Breast epithelium (tissue), 3 donors: ENCODE measurements at regions not wholly inside any gene's neighbourhood (a gene's known extent, or its start where the extent isn't known, plus 50 kb on each side); places are given as distances from the start of the nearest gene placed in this dataset.

ENCODE experiments used
- CTCF ChIP-seq, 3 donors: fragments of 450-650 bp; IDR thresholded peaks; one replicate each; pipeline ENCODE4 v1.5.1; 2016 to 2017; ENCODE audit warnings: antibody characterized with exemption in 3 of 3, mild to moderate bottlenecking in 3 of 3, moderate library complexity in 3 of 3
- POLR2A ChIP-seq: fragments of 450-650 bp; IDR thresholded peaks from one replicate; pipeline ENCODE4 v1.6.1; 2016; ENCODE audit warnings: antibody characterized with exemption, mild to moderate bottlenecking, moderate library complexity
- POLR2AphosphoS5 ChIP-seq, 3 donors: sonication (generic); formaldehyde crosslinking; IDR thresholded peaks; one replicate each; pipeline ENCODE4 v1.6.1; 2017; ENCODE audit warnings: antibody characterized with exemption in 3 of 3

- TF ChIP-seq CTCF (IDR thresholded peaks at IDR 0.05) (no peak), POLR2A (no peak), POLR2AphosphoS5 (IDR thresholded peaks at IDR 0.05) (no peak)
These were observed 230.5 kb downstream of the NFKBIZ start for GRCh38 chr3:102079809-102080197.
